Uterus (tissue), 3 donors: ENCODE measurements at regions not wholly inside any gene's neighbourhood (a gene's known extent, or its start where the extent isn't known, plus 50 kb on each side); places are given as distances from the start of the nearest gene placed in this dataset.

Experiments used
- DNase-seq, 2 donors: peaks; one replicate each; pipeline ENCODE4 v3.0.0-alpha.2; 2019 to 2020
- H3K27ac ChIP-seq, 2 donors: fragments of 200-600 bp; sonication (generic); 1 replicate in 1 of 2; 2 replicates in 1 of 2; pipeline ENCODE4 v1.5.1; 2016 to 2018
- H3K27me3 ChIP-seq, 2 donors: fragments of 200-600 bp; sonication (generic); one replicate each; pipeline ENCODE4 v1.5.1; 2018 to 2019; ENCODE audit warnings: control low read depth in 1 of 2
- H3K36me3 ChIP-seq, 2 donors: fragments of 200-600 bp; sonication (generic); one replicate each; pipeline ENCODE4 v1.5.1; 2019; ENCODE audit warnings: control low read depth in 1 of 2
- H3K4me1 ChIP-seq, 2 donors: fragments of 200-600 bp; sonication (generic); one replicate each; pipeline ENCODE4 v1.5.1; 2018 to 2019; ENCODE audit warnings: control low read depth in 1 of 2
- H3K4me3 ChIP-seq, 2 donors: fragments of 200-600 bp; sonication (generic); 1 replicate in 1 of 2; 2 replicates in 1 of 2; pipeline ENCODE4 v1.5.1; 2018 to 2019; ENCODE audit warnings: mild to moderate bottlenecking in 1 of 2
- H3K9me3 ChIP-seq, 2 donors: fragments of 200-600 bp; sonication (generic); one replicate each; pipeline ENCODE4 v1.5.1; 2019; ENCODE audit warnings: control low read depth in 1 of 2
- CTCF ChIP-seq, 4 experiments: fragments of 200-600 bp in 2 of 4; fragments of 450-650 bp in 2 of 4; sonication (generic) in 2 of 4; IDR thresholded peaks; one replicate each; pipeline ENCODE4 v1.5.1; 2016 to 2019; ENCODE audit warnings: antibody characterized with exemption in 4 of 4, mild to moderate bottlenecking in 2 of 4, moderate library complexity in 1 of 4
- POLR2A ChIP-seq, 2 donors: fragments of 450-650 bp; IDR thresholded peaks; one replicate each; pipeline ENCODE4 v1.6.1; 2016; ENCODE audit warnings: antibody characterized with exemption in 2 of 2, mild to moderate bottlenecking in 1 of 2, moderate library complexity in 1 of 2
- intact Hi-C: fragments of 100-400 bp; cut with DNase I; formaldehyde crosslinking; loops from one replicate; pipeline ENCODE4 v1.15.1; 2023; ENCODE audit warnings: low total_unique reads
- donor health status: DM: yes; HTN: yes; CAD: no.

GRCh38 chr4:124295413-124295812 is 417.1 kb downstream of the ANKRD50 start:
- Histone ChIP-seq H3K9me3 (no peaks in the 10 kb centered on the region), H3K36me3 (no peaks in the 10 kb centered on the region), H3K27ac (no peak overlapping the region), H3K4me3 (no peak overlapping the region), H3K4me1 (no peaks in the 10 kb centered on the region), H3K27me3 (no peaks in the 10 kb centered on the region)
- no peak for DNase-seq
- TF ChIP-seq POLR2A (IDR thresholded peaks at IDR 0.05) = no peak
- no peak for TF ChIP-seq CTCF (IDR thresholded peaks at IDR 0.05)
- intact Hi-C loops = no loop called here

DNA sequence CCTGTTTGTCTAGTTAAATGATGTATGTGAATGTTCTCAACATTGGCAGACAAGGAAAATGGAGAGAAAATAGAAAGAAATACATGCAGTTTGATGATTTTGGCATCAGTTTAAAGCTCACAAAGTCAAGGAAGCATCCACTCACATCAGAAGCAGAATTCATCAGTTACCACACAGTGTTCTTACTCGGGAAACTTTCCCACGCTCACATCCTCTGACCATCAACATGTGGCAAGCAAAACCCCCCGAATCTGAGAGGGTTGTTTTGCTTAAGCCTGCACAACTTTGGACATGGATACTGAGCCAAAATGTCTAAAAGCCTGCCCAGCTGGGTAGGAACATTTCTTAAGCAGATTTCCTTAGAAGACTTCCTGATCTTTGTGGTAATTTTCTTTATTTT is 407.6 kb downstream of the ANKRD50 start:
- Histone ChIP-seq H3K36me3 (no peaks in the 10 kb centered on the region), H3K27me3 (no peaks in the 10 kb centered on the region), H3K4me1 (no peaks in the 10 kb centered on the region), H3K27ac (no peak overlapping the region), H3K9me3 (no peaks in the 10 kb centered on the region), H3K4me3 (no peak overlapping the region)
- intact Hi-C loops = no loop called here
- no peak for TF ChIP-seq CTCF (IDR thresholded peaks at IDR 0.05)
- no peak for TF ChIP-seq POLR2A (IDR thresholded peaks at IDR 0.05)
- DNase-seq = no peak

- TF ChIP-seq POLR2A (IDR thresholded peaks at IDR 0.05) = no peak
- TF ChIP-seq CTCF (IDR thresholded peaks at IDR 0.05) = no peak
- intact Hi-C loops = no loop called here
- H3K4me1 ChIP-seq = no peaks in the 10 kb centered on the region
Observed at GRCh38 chr4:124306352-124306751, 406.2 kb downstream of the ANKRD50 start.

DNA sequence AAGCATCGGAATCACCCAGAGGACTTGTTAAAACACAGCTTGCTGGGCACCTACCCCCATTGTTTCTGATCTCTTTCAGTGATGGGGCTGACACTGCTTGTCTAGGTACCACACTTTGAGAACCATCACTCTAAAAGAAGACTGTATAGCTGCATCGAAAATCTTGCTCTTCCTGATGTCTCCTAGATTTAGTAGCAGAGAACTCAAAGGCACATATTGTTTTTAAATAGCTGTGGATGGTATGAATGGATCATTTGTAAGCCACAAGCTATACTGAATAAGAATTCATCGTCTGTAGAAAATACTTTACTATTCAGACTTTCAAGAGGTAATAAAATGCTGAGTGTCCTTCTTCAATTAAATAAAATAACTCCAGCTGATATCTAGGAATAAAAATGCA is 405.4 kb downstream of the ANKRD50 start:
- no peaks in the 10 kb centered on the region for H3K4me1 ChIP-seq
- H3K27ac ChIP-seq = no peak overlapping the region
- H3K4me3 ChIP-seq = no peak overlapping the region
- no peaks in the 10 kb centered on the region for H3K36me3 ChIP-seq
- no peaks in the 10 kb centered on the region for H3K27me3 ChIP-seq
- no peaks in the 10 kb centered on the region for H3K9me3 ChIP-seq
- TF ChIP-seq CTCF (IDR thresholded peaks at IDR 0.05) = no peak
- TF ChIP-seq POLR2A (IDR thresholded peaks at IDR 0.05) = no peak
- intact Hi-C loops = no loop called here
- DNase-seq = no peak

More at GRCh38 chr4:124306352-124306751, 406.2 kb downstream of the ANKRD50 start:
- Histone ChIP-seq H3K27ac (no peak overlapping the region), H3K27me3 (no peaks in the 10 kb centered on the region), H3K4me3 (no peak overlapping the region), H3K9me3 (no peaks in the 10 kb centered on the region), H3K36me3 (no peaks in the 10 kb centered on the region)
- no peak for DNase-seq

- Histone ChIP-seq H3K27ac (no peak overlapping the region), H3K36me3 (no peaks in the 10 kb centered on the region), H3K4me1 (no peaks in the 10 kb centered on the region), H3K9me3 (no peaks in the 10 kb centered on the region), H3K4me3 (no peak overlapping the region), H3K27me3 (no peaks in the 10 kb centered on the region)
- intact Hi-C loops = no loop called here
- no peak for TF ChIP-seq CTCF (IDR thresholded peaks at IDR 0.05)
- no peak for TF ChIP-seq POLR2A (IDR thresholded peaks at IDR 0.05)
- DNase-seq = no peak
Observed at GRCh38 chr4:124318292-124318691, 394.2 kb downstream of the ANKRD50 start.
